ENCODE measurements at regions not wholly inside any gene's neighbourhood (a gene's known extent, or its start where the extent isn't known, plus 50 kb on each side); places are given as distances from the start of the nearest gene placed in this dataset.

DNA sequence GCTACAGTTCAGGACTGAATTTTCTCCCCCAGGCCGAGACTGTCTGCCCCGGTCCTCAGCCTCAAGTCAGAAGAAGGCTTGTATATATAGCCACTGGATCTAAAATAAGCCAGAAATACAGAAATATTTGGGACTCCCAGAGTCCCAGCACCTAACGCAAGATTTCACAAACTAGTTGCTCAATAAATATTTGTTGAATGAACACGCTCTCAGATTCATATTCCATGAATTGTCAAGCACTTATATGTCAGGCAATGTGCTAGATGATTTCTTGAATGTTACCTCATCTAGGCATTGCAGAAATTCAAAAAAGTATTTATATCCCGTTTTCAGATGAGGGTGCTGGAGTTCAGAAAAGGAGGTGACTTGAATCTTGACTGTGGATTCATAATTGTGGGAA, 163.7 kb upstream of the KLHL29 start:
- TF ChIP-seq, protein P1, sequence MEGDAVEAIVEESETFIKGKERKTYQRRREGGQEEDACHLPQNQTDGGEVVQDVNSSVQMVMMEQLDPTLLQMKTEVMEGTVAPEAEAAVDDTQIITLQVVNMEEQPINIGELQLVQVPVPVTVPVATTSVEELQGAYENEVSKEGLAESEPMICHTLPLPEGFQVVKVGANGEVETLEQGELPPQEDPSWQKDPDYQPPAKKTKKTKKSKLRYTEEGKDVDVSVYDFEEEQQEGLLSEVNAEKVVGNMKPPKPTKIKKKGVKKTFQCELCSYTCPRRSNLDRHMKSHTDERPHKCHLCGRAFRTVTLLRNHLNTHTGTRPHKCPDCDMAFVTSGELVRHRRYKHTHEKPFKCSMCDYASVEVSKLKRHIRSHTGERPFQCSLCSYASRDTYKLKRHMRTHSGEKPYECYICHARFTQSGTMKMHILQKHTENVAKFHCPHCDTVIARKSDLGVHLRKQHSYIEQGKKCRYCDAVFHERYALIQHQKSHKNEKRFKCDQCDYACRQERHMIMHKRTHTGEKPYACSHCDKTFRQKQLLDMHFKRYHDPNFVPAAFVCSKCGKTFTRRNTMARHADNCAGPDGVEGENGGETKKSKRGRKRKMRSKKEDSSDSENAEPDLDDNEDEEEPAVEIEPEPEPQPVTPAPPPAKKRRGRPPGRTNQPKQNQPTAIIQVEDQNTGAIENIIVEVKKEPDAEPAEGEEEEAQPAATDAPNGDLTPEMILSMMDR (IDR thresholded peaks at IDR 0.05) = no peak
- no peak for TF ChIP-seq POLR2A (IDR thresholded peaks at IDR 0.05)
